NCI-H345 (cell line): ENCODE measurements at regions not wholly inside any gene's neighbourhood (a gene's known extent, or its start where the extent isn't known, plus 50 kb on each side); places are given as distances from the start of the nearest gene placed in this dataset.
"Not testable (repeated sequence)": the region's sequence is repeated elsewhere in the genome, so short reads cannot be mapped to it uniquely, and the experiment has no call there.

ENCODE experiments used
- DNase-seq: peaks from one replicate; lab custom pipeline; 2025; lab: John Stamatoyannopoulos, UW

DNA sequence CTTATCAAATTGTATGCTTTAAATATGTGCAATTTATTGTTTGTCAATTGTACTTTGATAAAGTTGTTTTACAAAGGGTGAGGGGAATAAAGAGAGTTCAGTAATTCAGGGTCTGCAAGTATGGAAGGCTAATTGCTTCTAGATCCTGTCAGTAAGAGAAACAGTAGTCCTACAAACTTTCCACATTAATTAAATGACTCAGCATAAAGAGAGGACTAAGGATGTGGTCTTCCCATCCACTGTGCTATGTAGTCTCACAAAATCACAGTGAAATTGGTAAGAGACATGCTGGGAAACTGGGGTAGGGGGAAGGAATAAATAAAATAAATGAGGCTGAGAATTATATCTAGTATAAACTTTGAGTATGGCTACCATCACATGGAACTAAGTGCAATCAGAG is 130.2 kb upstream of the PKP2 start:
- DNase-seq: no peak

GRCh38 chr12:33022724-33023123 is 126.1 kb upstream of the PKP2 start:
- DNase-seq: not testable (repeated sequence)

GRCh38 chr12:33017029-33017428 is 120.5 kb upstream of the PKP2 start:
- DNase-seq: not testable (repeated sequence)

DNA sequence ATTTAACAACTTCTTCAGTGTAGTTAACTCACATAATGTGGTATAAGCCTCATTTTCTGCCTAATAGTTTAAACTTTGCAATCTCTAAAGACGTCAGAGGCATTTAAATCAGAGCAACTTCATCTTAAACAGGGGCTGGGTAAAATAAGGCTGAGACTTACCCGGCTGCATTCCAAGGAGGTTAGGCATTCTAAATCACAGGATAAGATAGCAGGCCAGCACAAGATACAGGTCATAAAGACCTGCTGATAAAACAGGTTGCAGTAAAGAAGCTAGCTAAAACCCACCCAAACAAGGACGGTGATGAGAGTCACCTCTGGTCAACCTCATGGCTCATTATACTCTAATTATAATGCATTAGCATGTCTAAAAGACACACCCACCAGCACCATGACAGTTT is 115.6 kb upstream of the PKP2 start:
- no peak for DNase-seq

DNA sequence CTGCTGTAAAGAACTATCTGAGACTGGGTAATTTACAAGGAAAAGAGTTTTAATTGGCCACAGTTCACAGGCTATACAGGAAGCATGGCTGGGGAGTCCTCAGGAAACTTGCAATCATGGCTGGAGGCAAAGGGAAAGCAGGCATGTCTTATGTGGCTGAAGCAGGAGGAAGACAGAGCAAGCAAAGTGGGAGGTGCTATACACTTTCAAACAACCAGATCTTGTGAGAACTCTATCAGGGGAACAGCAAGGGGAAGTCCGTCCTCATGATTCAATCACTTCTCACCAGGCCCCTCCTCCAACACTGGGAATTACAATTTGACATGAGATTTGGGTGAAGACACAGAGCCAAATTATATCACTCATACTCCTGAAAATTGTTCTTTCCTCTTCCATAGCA is 109.5 kb upstream of the PKP2 start:
- DNase-seq: no peak

- DNase-seq: no peak
Observed at GRCh38 chr12:33000016-33000415, 103.4 kb upstream of the PKP2 start.

DNA sequence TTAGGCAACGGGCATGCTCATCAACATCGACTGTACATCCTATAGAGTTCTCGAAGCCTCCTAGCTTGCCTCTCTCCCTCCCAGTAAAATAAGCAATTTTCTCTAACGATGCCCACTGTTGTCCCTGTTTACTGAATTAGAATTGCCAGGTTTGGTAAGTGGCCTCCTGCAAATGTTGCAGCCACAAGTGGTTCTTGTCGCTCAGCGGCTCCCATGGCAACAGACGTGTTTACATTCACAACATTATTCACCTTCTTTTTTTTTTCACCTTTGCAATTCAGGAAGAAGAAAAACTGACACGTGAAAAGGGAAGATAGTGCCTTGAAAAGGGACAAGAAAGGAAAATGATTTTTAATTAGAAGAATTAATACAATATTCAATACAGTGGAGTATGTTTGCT is 100.9 kb upstream of the PKP2 start:
- DNase-seq: peak; percentile 82

DNA sequence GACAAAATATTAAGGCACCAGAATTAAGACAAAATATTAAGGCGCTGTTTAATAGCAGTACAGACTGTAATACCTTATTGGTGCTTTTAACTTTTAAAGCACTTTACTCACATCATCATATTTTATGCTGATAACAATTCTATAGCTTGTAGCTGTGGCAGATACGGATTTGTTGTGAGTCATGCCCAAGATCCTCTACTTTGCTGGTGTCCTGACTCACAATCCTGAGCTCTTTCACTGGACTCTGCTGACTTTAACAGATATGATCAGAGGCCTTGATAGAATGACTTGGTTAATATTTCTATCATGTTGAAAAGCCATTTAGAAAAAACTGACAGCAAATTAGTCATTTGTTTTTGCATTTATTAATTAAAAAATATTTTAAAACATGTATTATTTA is 99.0 kb upstream of the PKP2 start:
- DNase-seq: no peak

GRCh38 chr12:32993404-32993803 is 96.8 kb upstream of the PKP2 start:
- DNase-seq: no peak

DNA sequence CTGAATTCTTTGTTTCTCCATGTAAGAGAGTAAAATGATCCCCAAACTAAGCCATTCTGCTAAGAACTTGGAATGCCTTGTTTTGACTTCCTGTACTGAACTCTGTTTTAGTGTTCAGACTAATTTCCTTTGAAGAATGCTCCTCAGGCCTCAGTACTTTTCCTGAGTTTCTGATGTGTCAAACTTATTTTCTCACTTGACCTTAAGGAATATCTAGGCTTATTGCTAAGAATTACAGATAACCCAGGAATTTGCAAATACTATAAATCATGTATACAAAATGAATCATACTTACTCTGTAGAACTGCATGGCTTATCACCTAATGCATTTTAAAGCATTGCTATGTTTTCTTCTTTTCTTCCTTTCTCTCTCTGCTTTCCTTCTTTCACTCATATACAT is 93.1 kb upstream of the PKP2 start:
- no peak for DNase-seq

GRCh38 chr12:32988982-32989381 is 92.4 kb upstream of the PKP2 start:
- DNase-seq: no peak

- DNase-seq: no peak
Observed at GRCh38 chr12:32987512-32987911, 90.9 kb upstream of the PKP2 start.

DNA sequence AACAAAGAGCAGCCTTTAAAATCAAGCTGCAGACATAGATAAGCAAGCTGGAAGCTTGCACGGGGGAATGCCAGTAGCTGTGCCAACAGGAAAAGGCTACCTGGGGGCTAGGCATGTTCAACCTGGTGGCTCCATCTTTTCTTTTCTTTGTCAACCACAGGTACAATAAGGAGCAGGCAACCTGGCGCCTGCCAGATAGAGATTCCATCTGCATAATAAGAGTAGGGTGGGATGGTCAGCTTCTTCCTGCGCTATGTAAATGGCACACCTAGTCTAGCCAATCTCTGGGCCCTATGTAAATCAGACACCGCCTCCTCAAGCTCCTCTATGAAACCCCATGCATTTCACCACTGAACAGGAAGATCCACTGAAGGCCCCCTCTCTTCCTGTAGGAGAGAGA is 87.4 kb upstream of the PKP2 start:
- no peak for DNase-seq

DNA sequence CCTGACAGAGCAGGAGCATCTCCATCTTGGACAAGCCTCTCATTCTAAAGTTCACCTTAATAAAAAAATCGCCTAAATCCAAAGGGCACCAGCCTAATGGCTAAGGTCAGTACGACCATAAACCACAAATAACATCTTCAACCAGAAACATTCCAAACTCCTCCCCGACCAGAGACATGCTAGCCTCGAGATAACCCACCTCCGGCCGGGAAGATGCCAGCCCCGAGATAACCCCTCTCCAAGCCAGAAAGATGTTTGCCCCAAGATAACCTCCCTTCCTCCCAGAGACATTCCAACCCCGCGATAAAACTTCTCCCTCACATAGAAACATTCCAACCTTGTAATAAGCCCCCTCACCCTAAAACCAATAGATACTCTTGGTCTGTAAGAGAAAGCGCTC is 86.8 kb upstream of the PKP2 start:
- DNase-seq: no peak

GRCh38 chr12:32981139-32981538 is 84.6 kb upstream of the PKP2 start:
- DNase-seq: no peak

- DNase-seq: no peak
Observed at GRCh38 chr12:32975122-32975521, 78.5 kb upstream of the PKP2 start.

GRCh38 chr12:32970465-32971110 is 74.0 kb upstream of the PKP2 start:
- no peak for DNase-seq

DNA sequence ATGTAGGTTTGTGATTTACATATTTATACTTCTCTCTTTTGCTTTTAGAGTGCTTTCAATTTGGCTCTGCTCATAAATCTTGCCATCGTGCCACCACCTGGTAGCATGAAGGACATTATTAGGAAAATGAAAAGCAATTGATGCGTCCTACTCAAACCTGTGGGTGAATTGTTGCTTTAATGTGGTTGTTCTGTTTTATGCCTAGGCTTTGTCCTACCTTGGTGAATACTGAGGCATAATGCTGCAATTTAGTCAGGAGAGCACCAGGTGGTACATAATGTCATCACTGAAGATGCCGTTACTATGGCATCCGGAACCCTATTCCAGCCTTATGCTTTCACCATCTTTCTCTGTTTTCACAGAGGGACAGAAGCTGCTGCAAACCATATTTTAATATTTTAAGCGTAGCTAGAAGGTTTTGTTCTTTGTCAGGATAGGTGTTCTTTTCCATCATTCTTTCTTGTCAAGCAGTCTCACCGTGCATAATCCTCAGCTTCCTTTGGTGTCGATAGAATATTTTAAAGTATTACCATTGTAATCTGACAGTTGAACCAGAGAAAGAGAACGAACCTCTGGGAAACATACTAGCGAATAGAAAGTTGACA is 68.5 kb upstream of the PKP2 start:
- DNase-seq: no peak

DNA sequence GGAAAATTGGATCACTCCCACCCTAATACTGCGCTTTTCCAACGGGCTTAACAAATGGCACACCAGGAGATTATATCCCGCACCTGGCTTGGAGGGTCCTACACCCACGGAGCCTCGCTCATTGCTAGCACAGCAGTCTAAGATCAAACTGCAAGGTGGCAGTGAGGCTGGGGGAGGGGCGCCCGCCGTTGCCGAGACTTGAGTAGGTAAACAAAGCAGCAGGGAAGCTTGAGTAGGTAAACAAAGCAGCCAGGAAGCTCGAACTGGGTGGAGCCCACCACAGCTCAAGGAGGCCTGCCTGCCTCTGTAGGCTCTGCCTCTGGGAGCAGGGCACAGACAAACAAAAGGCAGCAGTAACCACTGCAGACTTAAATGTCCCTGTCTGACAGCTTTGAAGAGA is 59.8 kb upstream of the PKP2 start:
- peak; percentile 3 for DNase-seq

DNA sequence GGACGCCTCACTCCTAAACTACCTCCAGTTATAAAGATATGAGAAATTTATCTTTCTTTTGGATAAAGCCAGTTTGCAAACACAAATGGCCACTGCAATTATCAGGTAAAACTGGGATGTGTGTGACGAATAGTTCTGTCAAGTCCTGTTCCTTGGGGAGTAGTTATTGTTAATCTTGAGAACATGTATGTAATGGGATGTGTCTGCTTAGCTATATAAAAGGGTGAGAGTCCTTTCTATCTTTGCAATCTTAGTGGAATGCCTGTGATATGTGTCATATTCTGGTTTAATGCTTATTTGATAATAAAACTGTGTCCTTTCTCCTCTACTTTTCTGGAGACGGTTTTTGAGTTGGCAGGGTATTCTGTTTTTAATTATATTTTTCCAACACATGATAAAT is 56.1 kb upstream of the PKP2 start:
- DNase-seq: no peak

DNA sequence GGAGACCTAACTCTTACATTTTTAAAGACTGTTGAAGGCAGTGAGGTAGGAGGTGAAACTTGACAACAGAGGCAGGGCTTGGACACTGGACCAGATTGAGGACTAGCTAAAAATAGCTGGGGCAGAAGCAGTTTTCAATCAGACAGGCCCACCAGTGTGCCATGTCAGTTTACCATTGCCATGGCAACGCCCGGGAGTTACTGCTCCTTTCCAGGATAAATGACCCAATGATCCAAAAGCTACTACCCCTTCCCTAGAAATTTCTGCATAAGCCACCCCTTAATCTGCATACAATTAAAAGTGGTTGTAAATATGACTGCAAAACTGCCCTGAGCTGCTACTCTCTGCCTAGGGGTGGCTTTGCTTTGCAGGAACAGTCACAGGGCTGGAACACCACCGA is 53.2 kb upstream of the PKP2 start:
- no peak for DNase-seq

- DNase-seq: peak; percentile 59
Observed at GRCh38 chr12:32947206-32948067, 50.9 kb upstream of the PKP2 start.

DNA sequence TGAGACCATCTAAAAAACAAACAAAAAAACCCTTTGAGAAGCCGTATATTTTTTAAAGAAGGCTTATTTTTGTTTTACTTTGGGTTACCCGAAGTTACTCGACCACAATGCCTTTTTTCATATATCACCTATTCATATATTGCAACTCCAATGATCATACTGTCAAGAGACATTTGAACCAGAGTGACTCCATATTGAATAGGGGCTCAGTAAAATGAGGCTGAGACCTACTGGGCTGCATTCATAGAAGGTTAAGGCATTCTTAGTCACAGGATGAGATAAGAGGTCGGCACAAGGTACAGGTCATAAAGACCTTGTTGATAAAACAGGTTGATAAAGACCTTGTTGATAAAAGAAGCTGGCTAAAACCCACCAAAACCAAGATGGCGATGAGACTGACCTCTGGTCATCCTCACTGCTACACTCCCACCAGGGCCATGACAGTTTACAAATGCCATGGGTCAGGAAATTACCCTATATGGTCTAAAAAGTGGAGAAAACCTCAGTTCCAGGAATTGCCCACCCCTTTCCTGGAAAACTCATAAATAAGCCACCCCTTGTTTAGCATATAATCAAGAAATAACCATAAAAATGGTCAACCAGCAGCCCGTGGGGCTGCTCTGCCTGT is 50.0 kb upstream of the PKP2 start:
- no peak for DNase-seq
